Kidney glomerular epithelial cell (primary cell): ENCODE measurements at regions not wholly inside any gene's neighbourhood (a gene's known extent, or its start where the extent isn't known, plus 50 kb on each side); places are given as distances from the start of the nearest gene placed in this dataset.

Experiments used
- DNase-seq: peaks from one replicate; lab custom pipeline; 2025; lab: John Stamatoyannopoulos, UW

GRCh38 chr11:15735706-15736105 lies 620.6 kb downstream of the SOX6 start:
- no peak for DNase-seq

- DNase-seq, result no peak
Observed at GRCh38 chr11:15737320-15737719, 619.0 kb downstream of the SOX6 start.

GRCh38 chr11:15738931-15739330 lies 617.4 kb downstream of the SOX6 start:
- no peak for DNase-seq

- DNase-seq, result no peak
Observed at GRCh38 chr11:15742626-15743519, 613.5 kb downstream of the SOX6 start.

GRCh38 chr11:15744693-15745092 lies 611.7 kb downstream of the SOX6 start:
- DNase-seq, result no peak

GRCh38 chr11:15745266-15745665 lies 611.1 kb downstream of the SOX6 start:
- DNase-seq, result no peak

GRCh38 chr11:15747671-15748070 lies 608.7 kb downstream of the SOX6 start:
- DNase-seq, result no peak

GRCh38 chr11:15748132-15748531 lies 608.2 kb downstream of the SOX6 start:
- no peak for DNase-seq

- no peak for DNase-seq
Observed at GRCh38 chr11:15748741-15749140, 607.6 kb downstream of the SOX6 start.

- no peak for DNase-seq
Observed at GRCh38 chr11:15750535-15751308, 605.6 kb downstream of the SOX6 start.

GRCh38 chr11:15754221-15754620 lies 602.1 kb downstream of the SOX6 start:
- no peak for DNase-seq

GRCh38 chr11:15757048-15757698 lies 599.2 kb downstream of the SOX6 start:
- no peak for DNase-seq

GRCh38 chr11:15758857-15759465 lies 597.4 kb downstream of the SOX6 start:
- DNase-seq, result no peak

GRCh38 chr11:15761235-15761634 lies 595.1 kb downstream of the SOX6 start:
- no peak for DNase-seq

- no peak for DNase-seq
Observed at GRCh38 chr11:15764326-15764725, 592.0 kb downstream of the SOX6 start.

- DNase-seq, result no peak
Observed at GRCh38 chr11:15764948-15765347, 591.4 kb downstream of the SOX6 start.

GRCh38 chr11:15765530-15765929 lies 590.8 kb downstream of the SOX6 start:
- no peak for DNase-seq

GRCh38 chr11:15768321-15768720 lies 588.0 kb downstream of the SOX6 start:
- DNase-seq, result no peak

- DNase-seq, result no peak
Observed at GRCh38 chr11:15769203-15769602, 587.1 kb downstream of the SOX6 start.

- DNase-seq, result peak; percentile 10
Observed at GRCh38 chr11:15770798-15771414, 585.4 kb downstream of the SOX6 start.

GRCh38 chr11:15772547-15772946 lies 583.8 kb downstream of the SOX6 start:
- no peak for DNase-seq

- no peak for DNase-seq
Observed at GRCh38 chr11:15772981-15773380, 583.4 kb downstream of the SOX6 start.
